Breast epithelium (tissue), 3 donors: ENCODE measurements at regions not wholly inside any gene's neighbourhood (a gene's known extent, or its start where the extent isn't known, plus 50 kb on each side); places are given as distances from the start of the nearest gene placed in this dataset.

Source experiments
- CTCF ChIP-seq, 3 donors: fragments of 450-650 bp; IDR thresholded peaks; one replicate each; pipeline ENCODE4 v1.5.1; 2016 to 2017; ENCODE audit warnings: antibody characterized with exemption in 3 of 3, mild to moderate bottlenecking in 3 of 3, moderate library complexity in 3 of 3
- POLR2AphosphoS5 ChIP-seq, 3 donors: sonication (generic); formaldehyde crosslinking; IDR thresholded peaks; one replicate each; pipeline ENCODE4 v1.6.1; 2017; ENCODE audit warnings: antibody characterized with exemption in 3 of 3

GRCh38 chr7:20561466-20561865 is 54.0 kb upstream of the ABCB5 start:
- TF ChIP-seq CTCF (IDR thresholded peaks at IDR 0.05) (no peak), POLR2AphosphoS5 (IDR thresholded peaks at IDR 0.05) (no peak)
